ENCODE measurements at regions not wholly inside any gene's neighbourhood (a gene's known extent, or its start where the extent isn't known, plus 50 kb on each side); places are given as distances from the start of the nearest gene placed in this dataset.
A peak's percentile ranks its signal among the peaks of the same experiment; 100 is the strongest.

GRCh38 chr6:104526376-104526775 is 333.3 kb downstream of the HACE1 start:
- DNase-seq (ENCODE audit: extremely low spot score, insufficient read length, low read depth) (no peak), FAIRE-seq (no peak)

- DNase-seq (ENCODE audit: extremely low spot score, insufficient read length, low read depth), result peak; percentile 47
- peak; percentile 86 for FAIRE-seq
Observed at GRCh38 chr6:104525677-104526322, 333.9 kb downstream of the HACE1 start.

- DNase-seq (ENCODE audit: extremely low spot score, insufficient read length, low read depth), result no peak
- no peak for FAIRE-seq
Observed at GRCh38 chr6:104522533-104522932, 337.2 kb downstream of the HACE1 start.

DNA sequence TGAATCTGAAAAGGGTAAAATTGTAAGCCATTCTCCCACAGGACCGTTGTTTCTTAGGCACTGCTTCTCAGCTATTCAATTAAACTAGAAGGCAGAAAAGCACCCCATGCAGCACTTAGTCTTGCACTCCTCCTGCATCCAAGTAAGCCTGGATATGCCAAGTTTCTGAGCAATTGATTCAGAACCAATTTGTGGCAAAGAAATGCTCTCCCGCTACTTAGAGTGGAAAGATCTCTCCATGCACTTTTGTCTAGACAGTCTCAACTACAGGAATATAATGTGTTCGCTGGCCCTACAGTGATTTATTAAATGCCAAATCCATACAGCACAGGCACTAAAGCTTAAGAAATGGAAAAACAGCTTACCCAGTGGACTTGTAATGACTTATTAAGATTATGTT is 338.5 kb downstream of the HACE1 start:
- FAIRE-seq (no peak), DNase-seq (ENCODE audit: extremely low spot score, insufficient read length, low read depth) (no peak)

DNA sequence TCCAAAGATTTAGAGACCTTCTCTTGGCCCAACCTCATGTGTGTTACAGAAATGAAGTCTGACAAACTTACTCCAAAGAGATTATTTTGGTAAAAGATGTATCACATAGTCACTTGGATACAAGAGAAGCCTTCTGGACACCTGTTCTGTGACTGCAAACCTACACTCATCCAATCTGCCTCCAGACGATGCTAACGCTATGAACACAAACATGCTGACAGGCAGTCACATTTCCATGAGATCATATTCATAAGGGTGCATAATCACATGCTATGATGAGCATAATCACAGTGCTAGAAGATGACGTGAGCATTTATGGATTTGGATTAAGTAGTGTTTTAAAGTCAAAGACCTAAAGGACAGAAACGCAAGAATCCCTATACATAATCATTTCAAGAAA is 340.2 kb downstream of the HACE1 start:
- FAIRE-seq, result no peak

DNA sequence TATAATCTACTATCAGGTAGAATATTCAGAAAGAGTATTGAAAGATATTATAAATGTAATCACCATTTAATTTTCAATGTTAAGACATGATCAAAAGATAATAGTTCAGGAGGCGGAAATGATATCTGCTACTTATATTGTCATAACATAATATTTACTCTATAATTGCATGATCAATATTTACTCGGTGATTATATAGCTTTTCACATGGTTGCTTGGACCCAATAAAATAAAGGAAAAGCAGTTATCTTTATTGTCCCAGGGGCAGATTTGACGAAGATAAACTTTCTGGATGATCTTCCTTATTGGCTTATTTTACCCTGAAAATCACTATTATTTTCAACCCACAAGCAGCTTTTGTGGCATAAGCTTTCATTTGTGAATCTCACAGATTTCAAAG is 350.4 kb downstream of the HACE1 start:
- no peak for FAIRE-seq
- no peak for DNase-seq (ENCODE audit: extremely low spot score, insufficient read length, low read depth)

More for the DNA sequence above, 340.2 kb downstream of the HACE1 start:
- no peak for DNase-seq (ENCODE audit: extremely low spot score, insufficient read length, low read depth)

DNA sequence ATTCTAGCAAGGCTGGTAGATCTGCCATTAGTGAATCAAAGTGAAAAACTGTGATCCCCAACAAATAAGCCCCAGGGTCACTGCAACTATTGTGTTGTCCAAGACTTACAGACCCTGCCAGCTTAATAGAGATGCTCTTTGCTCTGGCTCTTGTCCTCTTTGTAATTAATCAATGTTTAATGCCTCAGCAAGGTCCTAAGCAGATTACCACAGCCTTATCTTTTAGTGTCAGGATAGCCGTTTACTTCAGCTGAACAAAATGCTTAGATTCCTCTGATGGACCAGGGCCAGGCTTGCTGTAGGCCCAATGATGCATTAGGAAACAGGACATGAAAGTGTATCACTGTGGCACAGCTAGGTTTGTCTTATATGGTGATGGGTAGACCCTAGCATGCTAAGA is 353.3 kb downstream of the HACE1 start:
- FAIRE-seq (no peak), DNase-seq (ENCODE audit: extremely low spot score, insufficient read length, low read depth) (no peak)

DNA sequence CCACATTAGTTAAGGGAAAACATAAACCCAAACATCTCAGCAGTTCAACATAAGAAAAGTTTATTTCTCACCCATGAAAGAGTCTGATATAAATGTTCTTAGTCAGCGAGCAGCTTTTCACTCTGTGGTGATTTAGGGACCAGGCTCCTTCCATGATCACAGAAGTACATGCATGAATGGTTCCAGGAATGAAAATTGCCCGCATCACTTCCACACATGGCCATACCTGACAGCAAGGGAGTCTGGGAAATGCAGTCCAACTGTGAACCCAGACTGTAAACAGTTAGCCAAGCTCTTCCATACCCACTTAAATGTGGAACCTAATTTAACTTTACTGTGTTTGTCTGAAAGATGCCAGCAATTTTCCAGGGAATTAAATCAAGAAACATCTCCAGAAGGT is 353.9 kb downstream of the HACE1 start:
- FAIRE-seq, result no peak
- no peak for DNase-seq (ENCODE audit: extremely low spot score, insufficient read length, low read depth)

- DNase-seq (ENCODE audit: extremely low spot score, insufficient read length, low read depth) (no peak), FAIRE-seq (no peak)
Observed at GRCh38 chr6:104500265-104500664, 359.5 kb downstream of the HACE1 start.

GRCh38 chr6:104486035-104486434 is 373.7 kb downstream of the HACE1 start:
- DNase-seq (ENCODE audit: extremely low spot score, insufficient read length, low read depth) (no peak), FAIRE-seq (no peak)

- FAIRE-seq (no peak), DNase-seq (ENCODE audit: extremely low spot score, insufficient read length, low read depth) (no peak)
Observed at GRCh38 chr6:104484626-104485025, 375.1 kb downstream of the HACE1 start.

- no peak for DNase-seq (ENCODE audit: extremely low spot score, insufficient read length, low read depth)
- no peak for FAIRE-seq
Observed at GRCh38 chr6:104484191-104484590, 375.5 kb downstream of the HACE1 start.

DNA sequence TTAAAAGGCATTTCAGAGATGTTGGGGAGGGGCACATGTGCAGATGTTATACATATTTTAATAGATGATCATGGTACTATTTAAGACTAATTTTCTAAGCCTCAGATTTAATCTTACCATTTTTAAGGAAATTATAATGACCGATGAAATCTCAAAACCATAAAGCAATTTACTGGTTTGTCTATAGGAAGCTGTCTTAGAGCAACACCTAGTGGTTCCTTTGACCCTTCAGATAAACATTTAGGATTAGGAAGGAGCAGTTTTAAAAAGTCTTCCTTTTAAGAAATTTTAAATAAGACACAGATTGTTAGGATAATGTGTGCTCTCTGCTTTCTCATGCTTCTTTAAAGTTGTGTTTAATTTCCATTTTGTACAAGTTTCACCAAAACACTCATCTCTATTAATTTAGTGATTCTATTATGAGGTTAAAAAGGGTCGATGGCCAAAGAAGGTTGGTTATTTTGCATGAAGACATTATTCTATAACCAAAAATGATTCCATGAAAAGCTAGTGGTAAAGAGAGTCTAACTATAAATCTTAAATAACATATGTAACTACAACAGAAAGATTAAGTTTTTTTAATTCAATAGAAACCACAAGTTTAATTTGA is 376.4 kb downstream of the HACE1 start:
- DNase-seq (ENCODE audit: extremely low spot score, insufficient read length, low read depth), result no peak
- FAIRE-seq, result no peak

GRCh38 chr6:104477569-104477968 is 382.1 kb downstream of the HACE1 start:
- no peak for FAIRE-seq
- DNase-seq (ENCODE audit: extremely low spot score, insufficient read length, low read depth), result no peak

- FAIRE-seq, result no peak
Observed at GRCh38 chr6:104473021-104473429, 386.7 kb downstream of the HACE1 start.

DNA sequence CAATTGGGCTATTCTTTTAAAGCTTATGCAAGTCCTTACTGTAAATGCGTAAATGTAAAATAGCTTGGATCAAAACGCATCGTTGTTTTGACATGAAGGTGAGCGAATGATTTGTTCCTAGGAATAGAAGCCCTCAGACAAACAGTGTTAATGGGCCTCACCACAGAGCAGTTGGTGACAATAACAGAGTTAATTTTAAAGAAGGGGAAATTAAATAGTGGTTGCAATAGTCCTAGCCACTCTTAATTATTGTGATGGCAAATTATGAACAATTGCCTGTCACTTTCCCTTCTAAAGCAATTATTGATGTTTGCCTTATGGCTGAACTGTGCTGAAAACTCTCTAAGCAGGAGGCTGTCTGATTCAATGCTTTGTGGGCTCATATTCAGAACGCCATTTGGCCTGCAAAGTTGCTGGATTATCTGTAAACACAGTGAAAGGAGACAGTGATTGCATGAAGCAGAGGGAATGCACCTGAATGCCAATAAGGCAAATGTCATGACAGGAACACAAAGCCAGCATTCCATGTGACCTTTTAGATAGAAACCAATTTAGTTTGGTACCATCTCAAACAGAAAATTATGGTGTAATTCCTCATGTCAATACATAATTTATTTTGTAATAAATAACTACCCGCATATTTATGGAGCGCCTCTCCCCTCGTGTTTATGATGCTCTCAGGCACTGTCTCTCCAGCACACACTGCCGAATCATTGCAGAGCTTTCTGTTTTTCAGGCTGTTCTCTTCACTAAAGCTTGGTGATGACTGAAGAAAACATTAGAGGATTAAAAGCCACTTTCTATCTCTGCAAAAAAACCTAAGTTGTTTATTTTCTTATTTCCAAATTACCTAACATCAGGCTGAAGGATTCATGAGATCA is 387.5 kb downstream of the HACE1 start:
- FAIRE-seq (no peak), DNase-seq (ENCODE audit: extremely low spot score, insufficient read length, low read depth) (no peak)

More at GRCh38 chr6:104473021-104473429, 386.7 kb downstream of the HACE1 start:
- no peak for DNase-seq (ENCODE audit: extremely low spot score, insufficient read length, low read depth)

GRCh38 chr6:104466306-104466705 is 393.4 kb downstream of the HACE1 start:
- FAIRE-seq, result no peak
- DNase-seq (ENCODE audit: extremely low spot score, insufficient read length, low read depth), result no peak

GRCh38 chr6:104462811-104463599 is 396.7 kb downstream of the HACE1 start:
- FAIRE-seq (no peak), DNase-seq (ENCODE audit: extremely low spot score, insufficient read length, low read depth) (no peak)

- FAIRE-seq (no peak), DNase-seq (ENCODE audit: extremely low spot score, insufficient read length, low read depth) (no peak)
Observed at GRCh38 chr6:104460738-104461483, 398.8 kb downstream of the HACE1 start.

DNA sequence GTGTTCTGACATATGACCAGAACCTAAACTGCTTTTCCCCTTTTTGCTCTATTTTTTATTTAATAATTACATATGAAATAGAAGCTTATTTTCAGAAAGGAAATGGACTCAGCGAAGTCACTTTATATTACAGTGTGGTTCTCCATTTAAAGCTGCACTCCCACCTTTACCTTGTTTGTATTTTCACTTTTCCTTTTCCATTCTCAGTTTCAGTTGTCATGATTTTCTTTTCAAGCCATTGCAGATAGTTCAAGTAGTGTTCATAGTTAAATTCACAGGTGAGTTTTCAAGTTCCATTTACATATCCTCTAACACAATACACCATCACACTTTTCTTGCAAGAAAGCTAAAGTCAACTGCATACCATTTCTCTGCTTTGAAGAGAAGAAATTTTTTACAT is 400.2 kb downstream of the HACE1 start:
- peak; percentile 26 for FAIRE-seq
- no peak for DNase-seq (ENCODE audit: extremely low spot score, insufficient read length, low read depth)
